ENCODE measurements at regions not wholly inside any gene's neighbourhood (a gene's known extent, or its start where the extent isn't known, plus 50 kb on each side); places are given as distances from the start of the nearest gene placed in this dataset.
"Not testable (repeated sequence)": the region's sequence is repeated elsewhere in the genome, so short reads cannot be mapped to it uniquely, and the experiment has no call there.

GRCh38 chr16:88274126-88274750 is 108.5 kb upstream of the ZNF469 start:
- not testable (repeated sequence) for DNase-seq

- no peak for DNase-seq
Measured at GRCh38 chr16:88274847-88275246, 107.9 kb upstream of the ZNF469 start.

GRCh38 chr16:88275336-88276122 is 107.2 kb upstream of the ZNF469 start:
- not testable (repeated sequence) for DNase-seq

- not testable (repeated sequence) for DNase-seq
Measured at GRCh38 chr16:88276123-88276588, 106.6 kb upstream of the ZNF469 start.

GRCh38 chr16:88276591-88276990 is 106.2 kb upstream of the ZNF469 start:
- DNase-seq = no peak

GRCh38 chr16:88279998-88280397 is 102.8 kb upstream of the ZNF469 start:
- DNase-seq = no peak

- DNase-seq = no peak
Measured at GRCh38 chr16:88281858-88282563, 100.7 kb upstream of the ZNF469 start.

GRCh38 chr16:88282564-88283395 is 100.0 kb upstream of the ZNF469 start:
- no peak for DNase-seq

GRCh38 chr16:88283596-88283995 is 99.2 kb upstream of the ZNF469 start:
- no peak for DNase-seq

- DNase-seq = no peak
Measured at GRCh38 chr16:88284101-88284500, 98.7 kb upstream of the ZNF469 start.

- DNase-seq = no peak
Measured at GRCh38 chr16:88284626-88285513, 97.9 kb upstream of the ZNF469 start.

- no peak for DNase-seq
Measured at GRCh38 chr16:88285514-88285822, 97.3 kb upstream of the ZNF469 start.

- no peak for DNase-seq
Measured at GRCh38 chr16:88286301-88286923, 96.3 kb upstream of the ZNF469 start.

GRCh38 chr16:88287219-88287618 is 95.5 kb upstream of the ZNF469 start:
- no peak for DNase-seq

- no peak for DNase-seq
Measured at GRCh38 chr16:88288303-88288702, 94.5 kb upstream of the ZNF469 start.

GRCh38 chr16:88289001-88289400 is 93.8 kb upstream of the ZNF469 start:
- DNase-seq = no peak

GRCh38 chr16:88289561-88289960 is 93.2 kb upstream of the ZNF469 start:
- no peak for DNase-seq

GRCh38 chr16:88289968-88290401 is 92.8 kb upstream of the ZNF469 start:
- no peak for DNase-seq

- DNase-seq = no peak
Measured at GRCh38 chr16:88290850-88291830, 91.6 kb upstream of the ZNF469 start.

All from activated T-cell treated with anti-CD3 and anti-CD28 coated beads for 4 hours (primary cell).